H1 (cell line): ENCODE measurements at regions not wholly inside any gene's neighbourhood (a gene's known extent, or its start where the extent isn't known, plus 50 kb on each side); places are given as distances from the start of the nearest gene placed in this dataset.

Experiments
- CTCF ChIA-PET: fragments of 300-600 bp; sonication (Branson Sonifier 250); formaldehyde crosslinking; loops from one replicate; lab custom pipeline; 2021; ENCODE audit not compliant: partially characterized antibody; lab: Charles Lee
- POLR2A ChIA-PET: fragments of 300-600 bp; sonication (Branson Sonifier 250); formaldehyde crosslinking; loops from one replicate; lab custom pipeline; 2021; ENCODE audit warnings: inconsistent platforms; ENCODE audit not compliant: partially characterized antibody; lab: Charles Lee
- DNase-seq, 2 experiments: peaks; one replicate each; pipeline versions ENCODE4 v3.0.0 to v3.0.0-alpha.2; 2010 to 2022; ENCODE audit warnings: low spot score in 2 of 2, low read depth in 1 of 2, mixed read lengths in 1 of 2
- FAIRE-seq: peaks from 2 replicates; lab custom pipeline; 2011; peaks lifted over from hg19 to GRCh38; lab: Jason Lieb, UNC
- H2AFZ ChIP-seq: 2 replicates; pipeline ENCODE4 v1.8.1; 2012; ENCODE audit warnings: low read length, inconsistent platforms
- H2AK5ac ChIP-seq: 2 replicates; pipeline ENCODE4 v1.6.1; 2013; ENCODE audit warnings: low read depth, low read length
- H2BK120ac ChIP-seq: replicated peaks from 2 replicates; pipeline ENCODE3; 2013; ENCODE audit warnings: low read depth, low read length, inconsistent platforms
- H2BK12ac ChIP-seq: 2 replicates; pipeline ENCODE4 v1.6.1; 2013; ENCODE audit warnings: low read depth, low read length
- H2BK15ac ChIP-seq: 2 replicates; pipeline ENCODE4 v1.6.1; 2013; ENCODE audit warnings: low read length
- H2BK20ac ChIP-seq: 2 replicates; pipeline ENCODE4 v1.6.1; 2013; ENCODE audit warnings: low read length
- H2BK5ac ChIP-seq: 2 replicates; pipeline ENCODE4 v1.6.1; 2013; ENCODE audit warnings: low read depth, low read length
- H3K14ac ChIP-seq: 2 replicates; pipeline ENCODE4 v1.6.1; 2013; ENCODE audit warnings: inconsistent platforms; ENCODE audit not compliant: insufficient read length
- H3K18ac ChIP-seq: 2 replicates; pipeline ENCODE4 v1.6.1; 2013; ENCODE audit warnings: low read length; ENCODE audit errors: extremely low read depth
- H3K23ac ChIP-seq: 2 replicates; pipeline ENCODE4 v1.6.1; 2013; ENCODE audit warnings: inconsistent platforms; ENCODE audit not compliant: insufficient read length
- H3K23me2 ChIP-seq: 2 replicates; pipeline ENCODE4 v1.6.1; 2013; ENCODE audit warnings: low read depth, low read length
- H3K27ac ChIP-seq: 2 replicates; pipeline ENCODE4 v1.6.1; 2011; ENCODE audit warnings: low read depth, low read length, inconsistent platforms
- H3K27me3 ChIP-seq, 4 experiments: replicated peaks in 1 of 4; 1 replicate in 1 of 4; 2 replicates in 3 of 4; pipeline versions ENCODE4 v1.6.1 to v1.8.1; 2011 to 2013; ENCODE audit warnings: low read length in 3 of 4, mild to moderate bottlenecking in 3 of 4, inconsistent platforms in 2 of 4, mixed read lengths in 2 of 4, moderate library complexity in 1 of 4; ENCODE audit not compliant: control insufficient read depth in 3 of 4, insufficient read depth in 3 of 4; ENCODE audit errors: extremely low read depth in 1 of 4
- H3K36me3 ChIP-seq, 4 experiments: 2 replicates each; pipeline versions ENCODE4 v1.6.1 to v1.8.1; 2011 to 2013; ENCODE audit warnings: mild to moderate bottlenecking in 4 of 4, low read length in 3 of 4, moderate library complexity in 2 of 4, control low read depth in 1 of 4, inconsistent platforms in 1 of 4; ENCODE audit not compliant: insufficient read depth in 4 of 4, control insufficient read depth in 2 of 4
- H3K4ac ChIP-seq: replicated peaks from 2 replicates; pipeline ENCODE3; 2013; ENCODE audit warnings: low read length, low read depth, mixed read lengths, inconsistent platforms; ENCODE audit not compliant: insufficient read length
- H3K4me1 ChIP-seq, 4 experiments: replicated peaks in 1 of 4; 1 replicate in 1 of 4; 2 replicates in 3 of 4; pipeline versions ENCODE4 v1.6.1 to v1.8.1; 2011 to 2013; ENCODE audit warnings: low read length in 3 of 4, inconsistent platforms in 2 of 4, mixed read lengths in 1 of 4; ENCODE audit not compliant: insufficient read depth in 4 of 4, control insufficient read depth in 3 of 4
- H3K4me2 ChIP-seq, 2 experiments: 2 replicates each; pipeline versions ENCODE4 v1.6.1 to v1.8.1; 2011 to 2013; ENCODE audit warnings: low read depth in 2 of 2, low read length in 2 of 2, control low read depth in 1 of 2, inconsistent platforms in 1 of 2, mild to moderate bottlenecking in 1 of 2; ENCODE audit not compliant: insufficient read depth in 1 of 2
- H3K4me3 ChIP-seq, 4 experiments: fragments of 200-600, 300-600 bp in 1 of 4; sonication (generic), shearing (Covaris generic), sonication (Bioruptor Twin) in 1 of 4; 2 replicates each; pipeline versions ENCODE4 v1.5.1 to v1.8.1; 2011 to 2016; ENCODE audit warnings: low read length in 4 of 4, low read depth in 3 of 4, control low read depth in 2 of 4, inconsistent platforms in 2 of 4, mild to moderate bottlenecking in 2 of 4, mixed read lengths in 1 of 4, moderate library complexity in 1 of 4; ENCODE audit not compliant: insufficient read depth in 2 of 4; ENCODE audit errors: extremely low read depth in 1 of 4
- H3K56ac ChIP-seq: replicated peaks from 2 replicates; pipeline ENCODE3; 2013; ENCODE audit warnings: low read depth, mild to moderate bottlenecking, mixed read lengths, low read length, inconsistent platforms; ENCODE audit not compliant: insufficient read length
- H3K79me1 ChIP-seq: 2 replicates; pipeline ENCODE4 v1.6.1; 2013; ENCODE audit warnings: low read depth, low read length, control low read depth
- H3K79me2 ChIP-seq, 2 experiments: 2 replicates each; pipeline versions ENCODE4 v1.6.1 to v1.8.1; 2012 to 2013; ENCODE audit warnings: low read length in 2 of 2, mild to moderate bottlenecking in 2 of 2, inconsistent platforms in 1 of 2; ENCODE audit not compliant: insufficient read depth in 2 of 2, control insufficient read depth in 1 of 2
- H3K9ac ChIP-seq, 4 experiments: replicated peaks in 1 of 4; 1 replicate in 1 of 4; 2 replicates in 3 of 4; pipeline versions ENCODE4 v1.6.1 to v1.8.1; 2011 to 2013; ENCODE audit warnings: low read depth in 3 of 4, low read length in 3 of 4, control low read depth in 2 of 4, mild to moderate bottlenecking in 2 of 4, moderate library complexity in 2 of 4, inconsistent platforms in 1 of 4; ENCODE audit errors: extremely low read depth in 1 of 4
- H3K9me3 ChIP-seq, 2 experiments: 2 replicates each; pipeline versions ENCODE4 v1.6.1 to v1.8.1; 2012 to 2013; ENCODE audit warnings: mild to moderate bottlenecking in 2 of 2, moderate library complexity in 2 of 2, control low read depth in 1 of 2, inconsistent platforms in 1 of 2, low read depth in 1 of 2, low read length in 1 of 2, mixed read lengths in 1 of 2; ENCODE audit not compliant: insufficient read depth in 2 of 2
- H4K20me1 ChIP-seq, 2 experiments: replicated peaks in 1 of 2; 2 replicates each; pipeline versions ENCODE3 to v1.8.1; 2011 to 2013; ENCODE audit warnings: inconsistent platforms in 2 of 2, low read length in 2 of 2, mild to moderate bottlenecking in 1 of 2; ENCODE audit not compliant: insufficient read depth in 2 of 2, control insufficient read depth in 1 of 2
- H4K5ac ChIP-seq: 2 replicates; pipeline ENCODE4 v1.6.1; 2013; ENCODE audit warnings: low read length, low read depth, mixed read lengths, inconsistent platforms; ENCODE audit not compliant: insufficient read length
- H4K8ac ChIP-seq: 2 replicates; pipeline ENCODE4 v1.8.0; 2013; ENCODE audit warnings: mild to moderate bottlenecking, moderate library complexity, low read length, inconsistent platforms; ENCODE audit not compliant: insufficient read depth; ENCODE audit errors: extremely low read depth
- H4K91ac ChIP-seq: replicated peaks from 2 replicates; pipeline ENCODE3; 2013; ENCODE audit warnings: low read length, mixed read lengths, inconsistent platforms; ENCODE audit not compliant: insufficient read length
- BACH1 ChIP-seq: IDR thresholded peaks from 2 replicates; pipeline ENCODE4 v1.6.1; 2012; ENCODE audit warnings: low read length, improper control_type of control experiment
- CBX8 ChIP-seq: fragments of 300-800, 300-1000 bp; sonication (generic); IDR thresholded peaks from 2 replicates; pipeline ENCODE4 v1.7.1; 2016; ENCODE audit warnings: low read depth, low read length, borderline replicate concordance
- EZH2 ChIP-seq: fragments of 200-600 bp; sonication (generic); IDR thresholded peaks from 2 replicates; pipeline ENCODE4 v1.7.1; 2012; ENCODE audit warnings: low read depth, mild to moderate bottlenecking, moderate library complexity, low read length, inconsistent platforms; ENCODE audit not compliant: severe bottlenecking
- FOSL1 ChIP-seq: IDR thresholded peaks from 2 replicates; pipeline ENCODE4 v1.6.1; 2011; ENCODE audit warnings: mild to moderate bottlenecking, low read depth, low read length, moderate library complexity; ENCODE audit not compliant: insufficient read depth
- KDM4A ChIP-seq: IDR thresholded peaks from one replicate; pipeline ENCODE4 v1.7.1; 2012; ENCODE audit warnings: low read depth, mild to moderate bottlenecking, moderate library complexity, low read length, inconsistent platforms; ENCODE audit not compliant: severe bottlenecking
- KDM5A ChIP-seq: fragments of 200-600 bp; IDR thresholded peaks from 2 replicates; pipeline ENCODE4 v1.7.1; 2012; ENCODE audit warnings: mild to moderate bottlenecking, low read length, inconsistent platforms, mixed read lengths
- NANOG ChIP-seq: IDR thresholded peaks from 2 replicates; pipeline ENCODE4 v1.6.1; 2011; ENCODE audit warnings: low read length, low read depth, mild to moderate bottlenecking, inconsistent platforms; ENCODE audit not compliant: insufficient read depth, poor library complexity, severe bottlenecking
- PHF8 ChIP-seq: fragments of 200-600 bp; sonication (generic); conservative IDR thresholded peaks from 2 replicates; pipeline ENCODE4 v1.7.1; 2012; ENCODE audit warnings: low read depth, mild to moderate bottlenecking, inconsistent platforms, low read length, moderate library complexity
- POLR2A ChIP-seq, 2 experiments: IDR thresholded peaks; 1 replicate in 1 of 2; 2 replicates in 1 of 2; pipeline ENCODE4 v1.6.1; 2011; ENCODE audit warnings: low read depth in 2 of 2, low read length in 2 of 2, mild to moderate bottlenecking in 2 of 2; ENCODE audit errors: control extremely low read depth in 1 of 2
- SIN3A ChIP-seq, 2 experiments: IDR thresholded peaks in 1 of 2; conservative IDR thresholded peaks in 1 of 2; 2 replicates each; pipeline ENCODE4 v1.6.1; 2011 to 2012; ENCODE audit warnings: low read length in 2 of 2, improper control_type of control experiment in 1 of 2, low read depth in 1 of 2, mild to moderate bottlenecking in 1 of 2
- SIX5 ChIP-seq: IDR thresholded peaks from 2 replicates; pipeline ENCODE4 v1.6.1; 2011; ENCODE audit warnings: mild to moderate bottlenecking, low read depth, low read length
- SP2 ChIP-seq: IDR thresholded peaks from 2 replicates; pipeline ENCODE4 v1.6.1; 2012; ENCODE audit warnings: mild to moderate bottlenecking, low read length, inconsistent platforms
- SP4 ChIP-seq: IDR thresholded peaks from 2 replicates; pipeline ENCODE4 v1.6.1; 2012; ENCODE audit warnings: low read length, inconsistent platforms
- SRF ChIP-seq: IDR thresholded peaks from 2 replicates; pipeline ENCODE4 v1.6.1; 2011; ENCODE audit warnings: mild to moderate bottlenecking, low read depth, low read length, moderate library complexity
- TAF1 ChIP-seq: IDR thresholded peaks from 2 replicates; pipeline ENCODE4 v1.6.1; 2011; ENCODE audit warnings: mild to moderate bottlenecking, low read depth, low read length
- WGBS, 2 experiments: shearing (Covaris generic) in 1 of 2; methylation state at CpG; one replicate each; pipeline versions ENCODE4 v1.1.6 to v1.1.7; 2013 to 2015; ENCODE audit warnings: low lambda C conversion rate in 2 of 2, mixed read lengths in 2 of 2, inconsistent platforms in 1 of 2, low coverage in 1 of 2, missing lambda C conversion rate in 1 of 2; ENCODE audit not compliant: insufficient replicate concordance in 2 of 2, insufficient coverage in 1 of 2, insufficient read length in 1 of 2; ENCODE audit errors: extremely low coverage in 1 of 2, missing lambda C conversion rate in 1 of 2; 5-methylcytosine and 5-hydroxymethylcytosine counted together

GRCh38 chr10:91170418-91170817 is 50.0 kb upstream of the PCGF5 start:
- H3K4me1 ChIP-seq: no peaks in the 10 kb centered on the region
- H2AFZ ChIP-seq: no peak overlapping the region
- no peak overlapping the region for H3K4me2 ChIP-seq
- ChIA-PET CTCF (interaction anchor here (1.1 kb wide), 1 partner anchor 9 kb away, joined by 3 read pairs; no protein-coding TSS in a partner anchor), POLR2A (interaction anchor here (1.0 kb wide), 1 partner anchor 201 kb away, joined by 3 read pairs; no protein-coding TSS in a partner anchor)
- no peak overlapping the region for H3K9ac ChIP-seq
- FAIRE-seq (no peak), DNase-seq (no peak)
- no peak overlapping the region for H2AK5ac ChIP-seq
- no peak overlapping the region for H2BK5ac ChIP-seq
- no peak overlapping the region for H2BK120ac ChIP-seq
- H3K79me1 ChIP-seq: no peaks in the 10 kb centered on the region
- H3K56ac ChIP-seq: no peak overlapping the region
- no peak overlapping the region for H2BK20ac ChIP-seq
- H2BK15ac ChIP-seq: no peak overlapping the region
- H3K9me3 ChIP-seq: no peaks in the 10 kb centered on the region
- H4K91ac ChIP-seq: no peak overlapping the region
- H3K18ac ChIP-seq: no peak overlapping the region
- H4K20me1 ChIP-seq: no peaks in the 10 kb centered on the region
- 81% methylated on average over 1 of the region's 1 CpG; no CpG with 5 or more reads in 1 of the 2 experiments for WGBS, 2 experiments
- H3K23me2 ChIP-seq: no peaks in the 10 kb centered on the region
- no peak overlapping the region for H3K4me3 ChIP-seq
- H4K5ac ChIP-seq: no peak overlapping the region
- H2BK12ac ChIP-seq: no peak overlapping the region
- H3K23ac ChIP-seq: no peak overlapping the region
- no peaks in the 10 kb centered on the region for H3K36me3 ChIP-seq
- no peak overlapping the region for H3K4ac ChIP-seq
- no peak overlapping the region for H3K14ac ChIP-seq
- no peak overlapping the region for H4K8ac ChIP-seq
- peaks cover 1 to 18% (median 11%) of the 10 kb centered on the region in 4 experiments for H3K27me3 ChIP-seq
- no peak overlapping the region for H3K27ac ChIP-seq
- H3K79me2 ChIP-seq: no peaks in the 10 kb centered on the region
- no peak for TF ChIP-seq CBX8
- TF ChIP-seq SIX5: no peak
- no peak for TF ChIP-seq SIN3A (conservative IDR thresholded peaks at IDR 0.05 in 1 of 2, IDR thresholded peaks at IDR 0.05 in 1 of 2; ENCODE audit: low read depth in 1 of 2, low read length in 2 of 2)
- TF ChIP-seq NANOG: no peak
- no peak for TF ChIP-seq KDM5A
- TF ChIP-seq PHF8: no peak
- TF ChIP-seq TAF1: no peak
- TF ChIP-seq SP4: no peak
- no peak for TF ChIP-seq SP2
- no peak for TF ChIP-seq FOSL1
- TF ChIP-seq EZH2: no peak
- no peak for TF ChIP-seq BACH1
- no peak for TF ChIP-seq POLR2A (IDR thresholded peaks at IDR 0.05; ENCODE audit: control extremely low read depth in 1 of 2, low read depth in 2 of 2, low read length in 2 of 2)
- no peak for TF ChIP-seq SRF
- TF ChIP-seq KDM4A: no peak
